Transverse colon (tissue), 4 donors: ENCODE measurements at regions not wholly inside any gene's neighbourhood (a gene's known extent, or its start where the extent isn't known, plus 50 kb on each side); places are given as distances from the start of the nearest gene placed in this dataset.

Experiments used
- CTCF ChIP-seq, 5 experiments: fragments of 200-600 bp in 3 of 5; fragments of 450-650 bp in 2 of 5; sonication (generic) in 3 of 5; IDR thresholded peaks; 1 replicate in 2 of 5; 2 replicates in 3 of 5; pipeline ENCODE4 v1.5.1; 2016 to 2017; ENCODE audit warnings: antibody characterized with exemption in 5 of 5, inconsistent platforms in 3 of 5, mild to moderate bottlenecking in 2 of 5, moderate library complexity in 1 of 5
- POLR2AphosphoS5 ChIP-seq, 3 donors: sonication (generic); formaldehyde crosslinking; IDR thresholded peaks; one replicate each; pipeline ENCODE4 v1.6.1; 2016; ENCODE audit warnings: antibody characterized with exemption in 3 of 3

GRCh38 chr11:24091594-24091993, 405.3 kb upstream of the LUZP2 start:
- TF ChIP-seq CTCF (IDR thresholded peaks at IDR 0.05): no peak
- no peak for TF ChIP-seq POLR2AphosphoS5 (IDR thresholded peaks at IDR 0.05)
